ENCODE measurements at regions not wholly inside any gene's neighbourhood (a gene's known extent, or its start where the extent isn't known, plus 50 kb on each side); places are given as distances from the start of the nearest gene placed in this dataset.

- TF ChIP-seq CTCF (conservative IDR thresholded peaks at IDR 0.05; ENCODE audit: low read depth, low read length) (no peak), POLR2A (IDR thresholded peaks at IDR 0.05; ENCODE audit: low read depth, low read length) (no peak), MAFK (IDR thresholded peaks at IDR 0.05; ENCODE audit: low read depth, low read length) (no peak), ELK1 (IDR thresholded peaks at IDR 0.05; ENCODE audit: borderline replicate concordance, low read depth, low read length) (no peak), MAZ (IDR thresholded peaks at IDR 0.05; ENCODE audit: borderline replicate concordance, low read depth, low read length) (no peak), CEBPB (IDR thresholded peaks at IDR 0.05; ENCODE audit: low read depth, low read length) (no peak), BHLHE40 (IDR thresholded peaks at IDR 0.05; ENCODE audit: low read depth, low read length) (no peak), RFX5 (IDR thresholded peaks at IDR 0.05; ENCODE audit: low read depth, low read length) (no peak), USF2 (IDR thresholded peaks at IDR 0.05; ENCODE audit: low read depth, low read length) (no peak)
Observed at GRCh38 chr7:66576646-66577045, 52.0 kb upstream of the KCTD7 start.
